ENCODE measurements at regions not wholly inside any gene's neighbourhood (a gene's known extent, or its start where the extent isn't known, plus 50 kb on each side); places are given as distances from the start of the nearest gene placed in this dataset.

- no peak for DNase-seq
These were observed 74.9 kb upstream of the IRF2BP2 start for GRCh38 chr1:234684856-234685255.

- DNase-seq = no peak
These were observed 74.1 kb upstream of the IRF2BP2 start for GRCh38 chr1:234683861-234684632.

GRCh38 chr1:234683127-234683860 lies 73.3 kb upstream of the IRF2BP2 start:
- DNase-seq = no peak

- DNase-seq = no peak
These were observed 72.0 kb upstream of the IRF2BP2 start for GRCh38 chr1:234681990-234682389.

- no peak for DNase-seq
These were observed 71.1 kb upstream of the IRF2BP2 start for GRCh38 chr1:234681065-234681464.

- no peak for DNase-seq
These were observed 70.4 kb upstream of the IRF2BP2 start for GRCh38 chr1:234680331-234680904.

- peak; percentile 78 to 87 for DNase-seq
These were observed 66.2 kb upstream of the IRF2BP2 start for GRCh38 chr1:234676103-234676594.

- peak; percentile 32 to 85 for DNase-seq
These were observed 65.6 kb upstream of the IRF2BP2 start for GRCh38 chr1:234675572-234675971.

- no peak for DNase-seq
These were observed 65.0 kb upstream of the IRF2BP2 start for GRCh38 chr1:234675006-234675405.

- DNase-seq = no peak
These were observed 64.3 kb upstream of the IRF2BP2 start for GRCh38 chr1:234674218-234674815.

GRCh38 chr1:234672349-234673135 lies 62.6 kb upstream of the IRF2BP2 start:
- DNase-seq = peak; percentile 56 to 84

GRCh38 chr1:234670967-234671626 lies 61.1 kb upstream of the IRF2BP2 start:
- no peak for DNase-seq

- DNase-seq = no peak
These were observed 59.5 kb upstream of the IRF2BP2 start for GRCh38 chr1:234669499-234669898.

- peak; percentile 69 to 84 for DNase-seq
These were observed 58.6 kb upstream of the IRF2BP2 start for GRCh38 chr1:234668577-234668955.

GRCh38 chr1:234667600-234668576 lies 57.9 kb upstream of the IRF2BP2 start:
- no peak for DNase-seq

GRCh38 chr1:234666761-234667160 lies 56.8 kb upstream of the IRF2BP2 start:
- DNase-seq = no peak

- no peak for DNase-seq
These were observed 56.1 kb upstream of the IRF2BP2 start for GRCh38 chr1:234665975-234666605.

- DNase-seq = no peak
These were observed 52.2 kb upstream of the IRF2BP2 start for GRCh38 chr1:234662148-234662547.

- no peak for DNase-seq
These were observed 51.4 kb upstream of the IRF2BP2 start for GRCh38 chr1:234661317-234661928.
